Osteoblast (primary cell): ENCODE measurements at regions not wholly inside any gene's neighbourhood (a gene's known extent, or its start where the extent isn't known, plus 50 kb on each side); places are given as distances from the start of the nearest gene placed in this dataset.

Experiments
- DNase-seq: peaks from one replicate; pipeline ENCODE4 v3.0.0; 2011; ENCODE audit warnings: low spot score, mixed read lengths; ENCODE audit not compliant: insufficient read length; ENCODE audit errors: missing footprints
- H2AFZ ChIP-seq: 2 replicates; pipeline ENCODE4 v1.6.0; 2011; ENCODE audit warnings: mild to moderate bottlenecking, low read length
- H3K27ac ChIP-seq: 2 replicates; pipeline ENCODE4 v1.5.1; 2011; ENCODE audit warnings: mild to moderate bottlenecking, low read depth, low read length, moderate library complexity
- H3K27me3 ChIP-seq: 2 replicates; pipeline ENCODE4 v1.6.0; 2012; ENCODE audit warnings: mild to moderate bottlenecking, control low read depth, inconsistent platforms, low read length, moderate library complexity; ENCODE audit not compliant: insufficient read depth
- H3K36me3 ChIP-seq: 2 replicates; pipeline ENCODE4 v1.5.1; 2011; ENCODE audit warnings: mild to moderate bottlenecking, low read length, control low read depth, moderate library complexity; ENCODE audit not compliant: insufficient read depth
- H3K4me1 ChIP-seq: 2 replicates; pipeline ENCODE4 v1.5.1; 2011; ENCODE audit warnings: mild to moderate bottlenecking, low read length, control low read depth, moderate library complexity; ENCODE audit not compliant: insufficient read depth
- H3K4me2 ChIP-seq: 2 replicates; pipeline ENCODE4 v1.6.0; 2011; ENCODE audit warnings: mild to moderate bottlenecking, low read length; ENCODE audit not compliant: insufficient read depth
- H3K4me3 ChIP-seq: fragments of 200-600 bp; sonication (generic); 3 replicates; pipeline ENCODE4 v1.5.1; 2012; ENCODE audit warnings: mild to moderate bottlenecking, low read length, inconsistent platforms; ENCODE audit not compliant: insufficient read depth
- H3K79me2 ChIP-seq: 2 replicates; pipeline ENCODE4 v1.6.0; 2012; ENCODE audit warnings: mild to moderate bottlenecking, low read length, control low read depth, inconsistent platforms; ENCODE audit not compliant: insufficient read depth
- H3K9me3 ChIP-seq: 2 replicates; pipeline ENCODE4 v1.5.1; 2011; ENCODE audit warnings: low read depth, low read length, control low read depth
- H4K20me1 ChIP-seq: 2 replicates; pipeline ENCODE4 v1.6.0; 2012; ENCODE audit warnings: mild to moderate bottlenecking, low read length, control low read depth; ENCODE audit not compliant: insufficient read depth
- CTCF ChIP-seq: IDR thresholded peaks from 2 replicates; pipeline ENCODE4 v1.5.1; 2011; ENCODE audit warnings: mild to moderate bottlenecking, low read depth, low read length, moderate library complexity; ENCODE audit errors: extremely low read depth

GRCh38 chr12:89117448-89118034 lies 234.8 kb downstream of the DUSP6 start:
- no peak overlapping the region for H3K4me2 ChIP-seq
- H3K9me3 ChIP-seq = no peaks in the 10 kb centered on the region
- no peak overlapping the region for H3K4me3 ChIP-seq
- peak; percentile 4 for DNase-seq
- no peaks in the 10 kb centered on the region for H4K20me1 ChIP-seq
- H3K79me2 ChIP-seq = no peaks in the 10 kb centered on the region
- peak overlapping the region; percentile 16 for H2AFZ ChIP-seq
- H3K4me1 ChIP-seq = no peaks in the 10 kb centered on the region
- no peak for TF ChIP-seq CTCF
- H3K27ac ChIP-seq = no peak overlapping the region
- H3K36me3 ChIP-seq = no peaks in the 10 kb centered on the region
- H3K27me3 ChIP-seq = no peaks in the 10 kb centered on the region

GRCh38 chr12:89111964-89112363 lies 240.3 kb downstream of the DUSP6 start:
- Histone ChIP-seq H3K27me3 (no peaks in the 10 kb centered on the region), H3K36me3 (no peaks in the 10 kb centered on the region), H3K4me1 (no peaks in the 10 kb centered on the region), H3K4me2 (no peak overlapping the region), H3K79me2 (no peaks in the 10 kb centered on the region), H4K20me1 (no peaks in the 10 kb centered on the region), H3K9me3 (no peaks in the 10 kb centered on the region), H3K27ac (no peak overlapping the region), H2AFZ (no peak overlapping the region), H3K4me3 (no peak overlapping the region)
- TF ChIP-seq CTCF = no peak
- DNase-seq = peak; percentile 22

GRCh38 chr12:89108265-89108664 lies 244.0 kb downstream of the DUSP6 start:
- H3K27ac ChIP-seq = no peak overlapping the region
- no peak for DNase-seq
- no peaks in the 10 kb centered on the region for H3K9me3 ChIP-seq
- H3K4me2 ChIP-seq = no peak overlapping the region
- no peak overlapping the region for H2AFZ ChIP-seq
- no peaks in the 10 kb centered on the region for H3K4me1 ChIP-seq
- no peak for TF ChIP-seq CTCF
- H4K20me1 ChIP-seq = no peaks in the 10 kb centered on the region
- no peaks in the 10 kb centered on the region for H3K79me2 ChIP-seq
- H3K4me3 ChIP-seq = no peak overlapping the region
- no peaks in the 10 kb centered on the region for H3K36me3 ChIP-seq
- no peaks in the 10 kb centered on the region for H3K27me3 ChIP-seq

GRCh38 chr12:89106950-89107349 lies 245.4 kb downstream of the DUSP6 start:
- Histone ChIP-seq H3K36me3 (no peaks in the 10 kb centered on the region), H3K9me3 (no peaks in the 10 kb centered on the region), H4K20me1 (no peaks in the 10 kb centered on the region), H2AFZ (no peak overlapping the region), H3K27me3 (no peaks in the 10 kb centered on the region), H3K4me2 (no peak overlapping the region), H3K79me2 (no peaks in the 10 kb centered on the region), H3K4me1 (no peaks in the 10 kb centered on the region), H3K27ac (no peak overlapping the region), H3K4me3 (no peak overlapping the region)
- no peak for DNase-seq
- no peak for TF ChIP-seq CTCF
